GM23338 (cell line): ENCODE measurements at regions not wholly inside any gene's neighbourhood (a gene's known extent, or its start where the extent isn't known, plus 50 kb on each side); places are given as distances from the start of the nearest gene placed in this dataset.

Experiments
- ATAC-seq: fragments of 200-7000 bp; cut with Tn5 transposase; 3 replicates; pipeline ENCODE4 v1.9.1; 2020
- DNase-seq: peaks from one replicate; pipeline ENCODE4 v3.0.0-alpha.2; 2015; ENCODE audit warnings: low spot score
- H2AFZ ChIP-seq: fragments of 200-600 bp; sonication (generic); 2 replicates; pipeline ENCODE4 v1.8.0; 2016; ENCODE audit warnings: antibody characterized with exemption, mild to moderate bottlenecking, moderate library complexity
- H3F3A ChIP-seq: fragments of 200-600 bp; sonication (generic); replicated peaks from 2 replicates; pipeline ENCODE4 v1.8.0; 2017; ENCODE audit warnings: antibody characterized with exemption, mixed run types, low read depth
- H3K27ac ChIP-seq: fragments of 200-600 bp; sonication (generic); 2 replicates; pipeline ENCODE4 v1.6.1; 2016; ENCODE audit warnings: low read depth
- H3K27me3 ChIP-seq: fragments of 200-600 bp; sonication (generic); 2 replicates; pipeline ENCODE4 v1.8.0; 2016; ENCODE audit warnings: mild to moderate bottlenecking, mixed run types, moderate library complexity; ENCODE audit not compliant: insufficient read depth
- H3K36me3 ChIP-seq: fragments of 200-600 bp; sonication (generic); 2 replicates; pipeline ENCODE4 v1.8.0; 2016; ENCODE audit warnings: mild to moderate bottlenecking; ENCODE audit not compliant: insufficient read depth
- H3K4me1 ChIP-seq: fragments of 200-600 bp; sonication (generic); 2 replicates; pipeline ENCODE4 v1.8.0; 2016; ENCODE audit warnings: mild to moderate bottlenecking, moderate library complexity; ENCODE audit not compliant: insufficient read depth
- H3K4me2 ChIP-seq: fragments of 200-600 bp; sonication (generic); 2 replicates; pipeline ENCODE4 v1.7.1; 2017; ENCODE audit warnings: mixed run types
- H3K4me3 ChIP-seq: fragments of 200-600 bp; sonication (generic); 2 replicates; pipeline ENCODE4 v1.6.1; 2016; ENCODE audit warnings: mixed run types
- H3K79me2 ChIP-seq: fragments of 200-600 bp; sonication (generic); replicated peaks from 2 replicates; pipeline ENCODE4 v1.8.0; 2017; ENCODE audit warnings: mild to moderate bottlenecking; ENCODE audit not compliant: insufficient read depth
- H3K9me2 ChIP-seq: fragments of 200-600 bp; sonication (generic); 2 replicates; pipeline ENCODE4 v1.8.0; 2017; ENCODE audit not compliant: insufficient read depth
- H4K20me1 ChIP-seq: fragments of 200-600 bp; sonication (generic); replicated peaks from 2 replicates; pipeline ENCODE4 v1.8.0; 2017; ENCODE audit warnings: mild to moderate bottlenecking; ENCODE audit not compliant: insufficient read depth
- H3K27ac Mint-ChIP-seq: 2 replicates; pipeline ENCODE4 v1.8.0; 2020; ENCODE audit warnings: inconsistent platforms, mild to moderate bottlenecking, moderate library complexity, mixed read lengths
- H3K27me3 Mint-ChIP-seq: 3 replicates; pipeline ENCODE4 v1.8.0; 2022; ENCODE audit warnings: low read depth, mild to moderate bottlenecking, moderate library complexity, mixed read lengths, inconsistent platforms; ENCODE audit not compliant: insufficient read depth, poor library complexity
- H3K36me3 Mint-ChIP-seq: 3 replicates; pipeline ENCODE4 v1.8.0; 2021; ENCODE audit warnings: low read depth, mild to moderate bottlenecking, inconsistent platforms, moderate library complexity, mixed read lengths
- H3K4me1 Mint-ChIP-seq: 3 replicates; pipeline ENCODE4 v1.8.0; 2020; ENCODE audit warnings: mild to moderate bottlenecking, inconsistent platforms, mixed read lengths
- H3K4me3 Mint-ChIP-seq: 3 replicates; pipeline ENCODE4 v1.8.0; 2021; ENCODE audit warnings: moderate library complexity, mild to moderate bottlenecking, inconsistent platforms, mixed read lengths
- H3K9me3 Mint-ChIP-seq: 3 replicates; pipeline ENCODE4 v1.8.0; 2020; ENCODE audit warnings: moderate library complexity, mild to moderate bottlenecking, inconsistent platforms, mixed read lengths
- CREB1 ChIP-seq: fragments of 250-450 bp; sonication (Bioruptor Pico); IDR thresholded peaks from 2 replicates; pipeline ENCODE4 v1.5.0; 2020; ENCODE audit warnings: low read depth, mild to moderate bottlenecking, moderate library complexity
- JUNB ChIP-seq: IDR thresholded peaks from one replicate; pipeline ENCODE4 v1.6.1; 2016; ENCODE audit warnings: antibody characterized with exemption; ENCODE audit not compliant: unreplicated experiment
- POLR2AphosphoS5 ChIP-seq: IDR thresholded peaks from 2 replicates; pipeline ENCODE4 v1.6.1; 2016; ENCODE audit warnings: antibody characterized with exemption, low read depth
- ZNF114 ChIP-seq: fragments of 250-450 bp; sonication (Bioruptor Pico); IDR thresholded peaks from 2 replicates; pipeline ENCODE4 v1.5.0; 2020; ENCODE audit warnings: mild to moderate bottlenecking, moderate library complexity
- ZNF331 ChIP-seq: fragments of 250-450 bp; sonication (Bioruptor Pico); IDR thresholded peaks from 2 replicates; pipeline ENCODE4 v1.5.0; 2020; ENCODE audit warnings: low read depth, mild to moderate bottlenecking, moderate library complexity
- ZNF462 ChIP-seq: fragments of 250-450 bp; sonication (Bioruptor Pico); IDR thresholded peaks from 2 replicates; pipeline ENCODE4 v1.5.0; 2020; ENCODE audit warnings: mild to moderate bottlenecking, moderate library complexity

- TF ChIP-seq ZNF462 (CRISPR knock-in tag) (no peak), ZNF114 (CRISPR knock-in tag) (no peak), ZNF331 (CRISPR knock-in tag) (no peak), CREB1 (CRISPR knock-in tag) (no peak), JUNB (no peak), POLR2AphosphoS5 (no peak)
Measured at GRCh38 chr4:180898305-180898704, 1344.9 kb upstream of the TENM3 start (continued).

- Histone ChIP-seq H3K4me3 (no peak overlapping the region), H3K9me2 (peaks cover 3% of the 10 kb centered on the region; the same call in 1 of the 2 replicates), H3K4me2 (no peak overlapping the region), H3K4me1 (no peaks in the 10 kb centered on the region), H3K27me3 (no peaks in the 10 kb centered on the region), H4K20me1 (no peaks in the 10 kb centered on the region), H2AFZ (no peak overlapping the region), H3K79me2 (no peaks in the 10 kb centered on the region), H3F3A (no peaks in the 10 kb centered on the region), H3K27ac (no peak overlapping the region), H3K36me3 (no peaks in the 10 kb centered on the region)
- ATAC-seq (no peak), DNase-seq (no peak)
- Mint-ChIP-seq H3K27ac (no peak overlapping the region), H3K4me3 (no peak overlapping the region), H3K9me3 (no peaks in the 10 kb centered on the region), H3K27me3 (peaks cover 2% of the 10 kb centered on the region), H3K4me1 (peaks cover 3% of the 10 kb centered on the region; the same call in 2 of the 3 replicates), H3K36me3 (no peaks in the 10 kb centered on the region)
- TF ChIP-seq ZNF331 (CRISPR knock-in tag) (no peak), ZNF462 (CRISPR knock-in tag) (no peak)
Measured at GRCh38 chr4:180900781-180901180, 1342.4 kb upstream of the TENM3 start.
